ENCODE measurements at regions not wholly inside any gene's neighbourhood (a gene's known extent, or its start where the extent isn't known, plus 50 kb on each side); places are given as distances from the start of the nearest gene placed in this dataset.

DNA sequence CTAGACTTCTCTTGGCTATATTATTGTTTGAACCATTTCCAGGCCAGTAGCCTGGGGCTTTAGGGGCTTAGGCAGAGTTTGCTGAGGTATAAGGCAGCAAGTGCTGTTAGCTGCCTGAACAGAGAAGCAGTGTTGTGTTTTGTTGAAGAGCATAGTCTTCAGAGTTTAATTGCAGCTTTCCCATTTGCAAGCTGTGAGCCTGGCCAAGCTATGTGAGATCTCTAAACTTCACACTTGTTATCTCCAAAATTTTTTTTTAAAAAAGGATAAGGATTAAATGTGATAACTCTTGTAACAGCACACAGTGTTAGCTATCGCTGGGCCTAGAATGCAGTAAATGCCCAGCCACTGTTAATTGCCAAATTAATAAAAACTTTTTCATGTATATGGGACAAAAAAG is 782.4 kb downstream of the REEP3 start:
- Histone ChIP-seq H3K9me3 (ENCODE audit: severe bottlenecking) (no peaks in the 10 kb centered on the region), H3K4me3 (ENCODE audit: low read depth, low read length) (no peak overlapping the region), H3K27ac (no peak overlapping the region), H3K27me3 (ENCODE audit: insufficient read depth, low read depth, severe bottlenecking) (no peaks in the 10 kb centered on the region), H3K36me3 (no peaks in the 10 kb centered on the region)
- DNase-seq, result no peak
- TF ChIP-seq, protein P1, sequence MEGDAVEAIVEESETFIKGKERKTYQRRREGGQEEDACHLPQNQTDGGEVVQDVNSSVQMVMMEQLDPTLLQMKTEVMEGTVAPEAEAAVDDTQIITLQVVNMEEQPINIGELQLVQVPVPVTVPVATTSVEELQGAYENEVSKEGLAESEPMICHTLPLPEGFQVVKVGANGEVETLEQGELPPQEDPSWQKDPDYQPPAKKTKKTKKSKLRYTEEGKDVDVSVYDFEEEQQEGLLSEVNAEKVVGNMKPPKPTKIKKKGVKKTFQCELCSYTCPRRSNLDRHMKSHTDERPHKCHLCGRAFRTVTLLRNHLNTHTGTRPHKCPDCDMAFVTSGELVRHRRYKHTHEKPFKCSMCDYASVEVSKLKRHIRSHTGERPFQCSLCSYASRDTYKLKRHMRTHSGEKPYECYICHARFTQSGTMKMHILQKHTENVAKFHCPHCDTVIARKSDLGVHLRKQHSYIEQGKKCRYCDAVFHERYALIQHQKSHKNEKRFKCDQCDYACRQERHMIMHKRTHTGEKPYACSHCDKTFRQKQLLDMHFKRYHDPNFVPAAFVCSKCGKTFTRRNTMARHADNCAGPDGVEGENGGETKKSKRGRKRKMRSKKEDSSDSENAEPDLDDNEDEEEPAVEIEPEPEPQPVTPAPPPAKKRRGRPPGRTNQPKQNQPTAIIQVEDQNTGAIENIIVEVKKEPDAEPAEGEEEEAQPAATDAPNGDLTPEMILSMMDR (IDR thresholded peaks at IDR 0.05; ENCODE audit: low read depth, low read length), result no peak

- no peak overlapping the region for H3K27ac ChIP-seq
- H3K9me3 ChIP-seq (ENCODE audit: severe bottlenecking), result no peaks in the 10 kb centered on the region
- H3K4me3 ChIP-seq (ENCODE audit: low read depth, low read length), result no peak overlapping the region
- DNase-seq, result no peak
- H3K27me3 ChIP-seq (ENCODE audit: insufficient read depth, low read depth, severe bottlenecking), result no peaks in the 10 kb centered on the region
- H3K36me3 ChIP-seq, result no peaks in the 10 kb centered on the region
- TF ChIP-seq, protein P1 (IDR thresholded peaks at IDR 0.05; ENCODE audit: low read depth, low read length), result no peak
These were observed 785.6 kb downstream of the REEP3 start for GRCh38 chr10:64306729-64307327.

DNA sequence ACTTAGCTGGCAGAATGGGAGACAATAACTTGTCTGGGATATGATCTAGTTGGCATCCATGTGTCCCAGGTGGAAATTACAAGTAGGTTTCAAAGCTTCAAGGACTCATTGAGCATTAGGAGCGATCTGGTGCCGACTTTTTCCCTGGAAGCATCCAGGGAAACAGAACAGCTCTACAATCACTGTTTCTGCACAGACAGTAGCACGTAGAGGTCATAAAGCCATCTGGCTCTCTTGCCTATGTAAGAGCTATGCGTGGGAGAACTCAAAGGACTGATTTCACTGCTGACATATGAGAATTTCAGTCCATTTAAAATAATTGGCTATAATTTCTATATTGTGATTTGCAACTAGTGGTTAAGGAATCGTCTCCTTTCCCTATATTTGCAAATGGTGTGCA is 791.7 kb downstream of the REEP3 start:
- TF ChIP-seq, protein P1 (IDR thresholded peaks at IDR 0.05; ENCODE audit: low read depth, low read length), result no peak
- Histone ChIP-seq H3K27ac (no peak overlapping the region), H3K9me3 (ENCODE audit: severe bottlenecking) (no peaks in the 10 kb centered on the region), H3K36me3 (no peaks in the 10 kb centered on the region), H3K4me3 (ENCODE audit: low read depth, low read length) (no peak overlapping the region), H3K27me3 (ENCODE audit: insufficient read depth, low read depth, severe bottlenecking) (no peaks in the 10 kb centered on the region)
- no peak for DNase-seq

DNA sequence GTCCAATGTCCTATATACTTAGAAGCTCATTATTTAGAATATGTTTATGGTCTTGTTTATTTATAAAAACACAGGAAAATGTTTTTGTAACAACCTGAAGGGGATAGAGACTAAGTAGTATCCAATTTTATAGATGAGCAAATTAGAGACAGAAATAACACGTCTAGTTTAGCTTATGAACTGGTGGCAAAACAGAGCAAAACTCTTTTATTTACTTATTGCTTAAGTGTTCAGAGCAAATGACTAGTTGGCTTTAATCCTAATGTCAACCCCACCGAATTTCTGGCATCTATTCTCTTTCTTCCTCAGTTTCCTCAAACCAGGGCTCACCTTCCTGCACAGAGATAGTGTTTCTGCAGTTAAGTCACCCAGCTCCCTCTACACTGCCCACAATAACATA is 792.8 kb downstream of the REEP3 start:
- H3K4me3 ChIP-seq (ENCODE audit: low read depth, low read length), result no peak overlapping the region
- no peak for DNase-seq
- no peaks in the 10 kb centered on the region for H3K36me3 ChIP-seq
- TF ChIP-seq, protein P1 (IDR thresholded peaks at IDR 0.05; ENCODE audit: low read depth, low read length), result no peak
- H3K27me3 ChIP-seq (ENCODE audit: insufficient read depth, low read depth, severe bottlenecking), result no peaks in the 10 kb centered on the region
- H3K9me3 ChIP-seq (ENCODE audit: severe bottlenecking), result no peaks in the 10 kb centered on the region
- H3K27ac ChIP-seq, result no peak overlapping the region

- no peaks in the 10 kb centered on the region for H3K9me3 ChIP-seq (ENCODE audit: severe bottlenecking)
- H3K4me3 ChIP-seq (ENCODE audit: low read depth, low read length), result no peak overlapping the region
- no peak overlapping the region for H3K27ac ChIP-seq
- H3K36me3 ChIP-seq, result no peaks in the 10 kb centered on the region
- H3K27me3 ChIP-seq (ENCODE audit: insufficient read depth, low read depth, severe bottlenecking), result no peaks in the 10 kb centered on the region
- DNase-seq, result no peak
- TF ChIP-seq, protein P1 (IDR thresholded peaks at IDR 0.05; ENCODE audit: low read depth, low read length), result no peak
These were observed 795.2 kb downstream of the REEP3 start for GRCh38 chr10:64316416-64316815.

DNA sequence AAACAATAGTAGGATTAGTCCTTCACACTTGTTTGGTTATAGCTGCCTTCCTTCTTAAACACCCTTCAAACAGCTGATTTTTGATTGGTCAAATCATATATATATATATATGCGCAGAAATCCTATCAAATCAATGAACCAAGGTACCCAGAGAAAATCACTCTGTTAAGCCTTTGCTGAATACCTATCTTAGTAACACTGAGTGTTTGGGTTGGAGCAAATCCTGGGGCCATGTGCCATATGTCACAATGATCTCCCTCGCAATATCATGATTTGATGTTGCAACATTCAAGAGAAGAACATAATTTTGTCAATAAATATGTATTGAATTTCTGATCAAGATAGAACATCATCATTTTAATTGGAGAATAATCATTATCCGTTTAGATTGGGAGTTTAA is 795.6 kb downstream of the REEP3 start:
- Histone ChIP-seq H3K27ac (no peak overlapping the region), H3K27me3 (ENCODE audit: insufficient read depth, low read depth, severe bottlenecking) (no peaks in the 10 kb centered on the region), H3K9me3 (ENCODE audit: severe bottlenecking) (no peaks in the 10 kb centered on the region), H3K36me3 (no peaks in the 10 kb centered on the region), H3K4me3 (ENCODE audit: low read depth, low read length) (no peak overlapping the region)
- TF ChIP-seq, protein P1 (IDR thresholded peaks at IDR 0.05; ENCODE audit: low read depth, low read length), result no peak
- DNase-seq, result no peak
